H9 (cell line): ENCODE measurements at regions not wholly inside any gene's neighbourhood (a gene's known extent, or its start where the extent isn't known, plus 50 kb on each side); places are given as distances from the start of the nearest gene placed in this dataset.

ENCODE experiments used
- DNase-seq: peaks from one replicate; pipeline ENCODE4 v3.0.0-alpha.2; 2017
- H2AFZ ChIP-seq: one replicate; pipeline ENCODE4 v1.6.1; 2013; ENCODE audit warnings: mild to moderate bottlenecking, low read length, control low read depth, moderate library complexity
- H2AK5ac ChIP-seq: 2 replicates; pipeline ENCODE4 v1.6.1; 2013; ENCODE audit warnings: low read length, control low read depth, mixed read lengths; ENCODE audit not compliant: insufficient read length
- H2BK120ac ChIP-seq: one replicate; pipeline ENCODE4 v1.6.1; 2013; ENCODE audit warnings: low read depth, mild to moderate bottlenecking, low read length, control low read depth, inconsistent platforms; ENCODE audit not compliant: poor library complexity, severe bottlenecking
- H2BK12ac ChIP-seq: 2 replicates; pipeline ENCODE4 v1.6.1; 2013; ENCODE audit warnings: low read length, control low read depth, mixed read lengths, low read depth; ENCODE audit not compliant: insufficient read length
- H2BK15ac ChIP-seq: 2 replicates; pipeline ENCODE4 v1.6.1; 2013; ENCODE audit warnings: low read depth, low read length, control low read depth
- H2BK20ac ChIP-seq: one replicate; pipeline ENCODE4 v1.6.1; 2013; ENCODE audit warnings: low read depth, mild to moderate bottlenecking, low read length, control low read depth, inconsistent platforms; ENCODE audit not compliant: poor library complexity, severe bottlenecking
- H2BK5ac ChIP-seq: 2 replicates; pipeline ENCODE4 v1.6.1; 2013; ENCODE audit warnings: low read length, control low read depth, mixed read lengths; ENCODE audit not compliant: insufficient read length
- H3K14ac ChIP-seq: 2 replicates; pipeline ENCODE4 v1.6.1; 2013; ENCODE audit warnings: low read length, control low read depth; ENCODE audit not compliant: insufficient read depth
- H3K18ac ChIP-seq: 2 replicates; pipeline ENCODE4 v1.6.1; 2013; ENCODE audit warnings: low read depth, mild to moderate bottlenecking, mixed read lengths, low read length, control low read depth; ENCODE audit not compliant: insufficient read length
- H3K23ac ChIP-seq: 2 replicates; pipeline ENCODE4 v1.6.1; 2013; ENCODE audit warnings: low read length, control low read depth, mixed read lengths, low read depth; ENCODE audit not compliant: insufficient read length
- H3K23me2 ChIP-seq: 2 replicates; pipeline ENCODE4 v1.6.1; 2013; ENCODE audit warnings: low read depth, mild to moderate bottlenecking, mixed read lengths, low read length, control low read depth; ENCODE audit not compliant: insufficient read length, poor library complexity, severe bottlenecking
- H3K27ac ChIP-seq: 2 replicates; pipeline ENCODE4 v1.5.1; 2013; ENCODE audit warnings: low read length, control low read depth, mixed read lengths, low read depth; ENCODE audit not compliant: insufficient read length
- H3K27me3 ChIP-seq: 2 replicates; pipeline ENCODE4 v1.6.1; 2013; ENCODE audit warnings: low read length, control low read depth, inconsistent platforms; ENCODE audit not compliant: insufficient read depth
- H3K4ac ChIP-seq: 2 replicates; pipeline ENCODE4 v1.6.1; 2013; ENCODE audit warnings: low read depth, mild to moderate bottlenecking, control low read depth, inconsistent platforms, low read length, moderate library complexity
- H3K4me1 ChIP-seq: 2 replicates; pipeline ENCODE4 v1.6.1; 2013; ENCODE audit warnings: low read length, control low read depth, inconsistent platforms; ENCODE audit not compliant: insufficient read depth
- H3K4me2 ChIP-seq: 2 replicates; pipeline ENCODE4 v1.6.1; 2013; ENCODE audit warnings: low read length, control low read depth, mixed read lengths; ENCODE audit not compliant: insufficient read length, insufficient read depth
- H3K56ac ChIP-seq: 2 replicates; pipeline ENCODE4 v1.6.1; 2013; ENCODE audit warnings: low read depth, mild to moderate bottlenecking, mixed read lengths, low read length, control low read depth; ENCODE audit not compliant: insufficient read length
- H3K79me1 ChIP-seq: 2 replicates; pipeline ENCODE4 v1.6.1; 2013; ENCODE audit warnings: low read depth, mild to moderate bottlenecking, moderate library complexity, low read length, control low read depth, inconsistent platforms; ENCODE audit not compliant: insufficient read depth, poor library complexity, severe bottlenecking
- H3K79me2 ChIP-seq: 2 replicates; pipeline ENCODE4 v1.6.1; 2013; ENCODE audit warnings: low read length, control low read depth, inconsistent platforms; ENCODE audit not compliant: insufficient read depth
- H3K9ac ChIP-seq: 2 replicates; pipeline ENCODE4 v1.6.1; 2013; ENCODE audit warnings: low read length, control low read depth, mixed read lengths; ENCODE audit not compliant: insufficient read length; ENCODE audit errors: extremely low read depth
- H3K9me3 ChIP-seq: one replicate; pipeline ENCODE4 v1.6.1; 2013; ENCODE audit warnings: low read depth, low read length, inconsistent platforms; ENCODE audit not compliant: control insufficient read depth
- H3T11ph ChIP-seq: one replicate; pipeline ENCODE4 v1.6.1; 2013; ENCODE audit warnings: mild to moderate bottlenecking, low read length, control low read depth, inconsistent platforms
- H4K20me1 ChIP-seq: one replicate; pipeline ENCODE4 v1.6.1; 2013; ENCODE audit not compliant: control insufficient read depth, insufficient read length, insufficient read depth
- H4K5ac ChIP-seq: 2 replicates; pipeline ENCODE4 v1.6.1; 2013; ENCODE audit warnings: low read depth, mild to moderate bottlenecking, mixed read lengths, low read length, control low read depth; ENCODE audit not compliant: insufficient read length
- H4K8ac ChIP-seq: replicated peaks from 2 replicates; pipeline ENCODE4 v1.6.1; 2013; ENCODE audit warnings: low read length, control low read depth, mixed read lengths, low read depth; ENCODE audit not compliant: insufficient read length
- H4K91ac ChIP-seq: 2 replicates; pipeline ENCODE4 v1.6.1; 2013; ENCODE audit warnings: low read depth, mild to moderate bottlenecking, moderate library complexity, mixed read lengths, low read length, control low read depth; ENCODE audit not compliant: insufficient read length
- H3K27ac Mint-ChIP-seq, 3 experiments: 2 replicates in 2 of 3; 3 replicates in 1 of 3; pipeline ENCODE4 v1.8.0; 2020 to 2021; ENCODE audit warnings: mixed read lengths in 3 of 3, mild to moderate bottlenecking in 1 of 3, moderate library complexity in 1 of 3
- H3K27me3 Mint-ChIP-seq: 2 replicates; pipeline ENCODE4 v1.8.0; 2021; ENCODE audit warnings: low read depth, mild to moderate bottlenecking, moderate library complexity, mixed read lengths
- H3K36me3 Mint-ChIP-seq, 3 experiments: 2 replicates in 2 of 3; 3 replicates in 1 of 3; pipeline ENCODE4 v1.8.0; 2020 to 2021; ENCODE audit warnings: low read depth in 3 of 3, mixed read lengths in 3 of 3; ENCODE audit not compliant: insufficient read depth in 1 of 3
- H3K4me1 Mint-ChIP-seq, 2 experiments: 2 replicates each; pipeline ENCODE4 v1.8.0; 2020; ENCODE audit warnings: mixed read lengths in 2 of 2
- H3K4me3 Mint-ChIP-seq, 2 experiments: 2 replicates in 1 of 2; 3 replicates in 1 of 2; pipeline ENCODE4 v1.8.0; 2020 to 2021; ENCODE audit warnings: mild to moderate bottlenecking in 2 of 2, mixed read lengths in 2 of 2, moderate library complexity in 1 of 2
- H3K9me3 Mint-ChIP-seq, 2 experiments: 2 replicates in 1 of 2; 3 replicates in 1 of 2; pipeline ENCODE4 v1.8.0; 2020; ENCODE audit warnings: mild to moderate bottlenecking in 2 of 2, mixed read lengths in 2 of 2, moderate library complexity in 1 of 2
- WGBS: extraction: QIAGEN DNeasy Blood & Tissue Kit; methylation state at CpG from one replicate; pipeline ENCODE4 v1.1.7; 2013; ENCODE audit warnings: missing lambda C conversion rate, low lambda C conversion rate, mixed read lengths; ENCODE audit not compliant: insufficient read length; ENCODE audit errors: extremely low coverage; 5-methylcytosine and 5-hydroxymethylcytosine counted together
- TF ChIP-seq, protein P1 (sequence below): fragments of 200-600 bp; sonication (generic); conservative IDR thresholded peaks from 3 replicates; pipeline ENCODE4 v1.8.0; 2021; ENCODE audit warnings: antibody characterized with exemption, mild to moderate bottlenecking

DNA sequence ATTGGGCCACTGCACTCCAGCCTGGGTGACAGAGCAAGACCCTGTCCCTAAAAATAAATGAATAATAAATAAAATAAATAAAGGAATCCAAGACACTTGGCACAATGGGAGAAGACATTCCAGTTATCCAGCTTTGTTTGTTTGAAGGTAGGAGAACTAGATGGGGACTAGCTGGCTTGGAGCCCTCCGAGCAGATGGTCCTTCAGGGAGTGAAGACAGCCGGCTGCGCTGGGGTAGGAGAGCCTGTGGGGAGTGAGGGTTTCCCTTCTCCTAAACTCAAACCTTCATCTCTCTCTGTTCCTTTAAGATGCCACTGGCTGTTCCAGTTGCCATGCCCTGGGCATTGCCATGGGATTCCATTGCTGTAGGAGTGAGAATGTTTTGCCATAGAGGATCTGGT, 120.6 kb downstream of the NAV1 start:
- H3K56ac ChIP-seq = no peak overlapping the region
- H3K4ac ChIP-seq = no peak overlapping the region
- H3K14ac ChIP-seq = no peak overlapping the region
- no peak overlapping the region for H2BK120ac ChIP-seq
- H4K20me1 ChIP-seq = no peaks in the 10 kb centered on the region
- H3K4me1 ChIP-seq = peaks cover 2% of the 10 kb centered on the region; the same call in 1 of the 2 replicates
- H3K4me2 ChIP-seq = no peak overlapping the region
- H3K27me3 ChIP-seq = no peaks in the 10 kb centered on the region
- no peak overlapping the region for H2AFZ ChIP-seq
- H3K79me2 ChIP-seq = no peaks in the 10 kb centered on the region; the same call in 1 of the 2 replicates
- Mint-ChIP-seq H3K4me1 (peaks cover 14 to 21% of the 10 kb centered on the region in 2 experiments), H3K27me3 (no peaks in the 10 kb centered on the region; the same call in 1 of the 2 replicates), H3K27ac (no peak overlapping the region), H3K9me3 (no peaks in the 10 kb centered on the region), H3K4me3 (no peak overlapping the region), H3K36me3 (0 out of 7 replicates have a peak, but pooled peaks cover 0 to 1% (median 0%) of the 10 kb centered on the region in 3 experiments)
- no peak overlapping the region for H2BK15ac ChIP-seq
- H4K8ac ChIP-seq = no peak overlapping the region
- no peak for DNase-seq
- H3K27ac ChIP-seq = no peak overlapping the region
- no peak overlapping the region for H2BK5ac ChIP-seq
- H3T11ph ChIP-seq = no peak overlapping the region
- no peak overlapping the region for H4K91ac ChIP-seq
- no peak overlapping the region for H3K18ac ChIP-seq
- no peak overlapping the region for H2AK5ac ChIP-seq
- WGBS = no CpG with 5 or more reads among the region's 3 CpGs
- H3K9me3 ChIP-seq = no peaks in the 10 kb centered on the region
- H2BK12ac ChIP-seq = no peak overlapping the region
- H3K9ac ChIP-seq = no peak overlapping the region
- H4K5ac ChIP-seq = no peak overlapping the region
- H3K23me2 ChIP-seq = no peaks in the 10 kb centered on the region
- TF ChIP-seq, protein P1, sequence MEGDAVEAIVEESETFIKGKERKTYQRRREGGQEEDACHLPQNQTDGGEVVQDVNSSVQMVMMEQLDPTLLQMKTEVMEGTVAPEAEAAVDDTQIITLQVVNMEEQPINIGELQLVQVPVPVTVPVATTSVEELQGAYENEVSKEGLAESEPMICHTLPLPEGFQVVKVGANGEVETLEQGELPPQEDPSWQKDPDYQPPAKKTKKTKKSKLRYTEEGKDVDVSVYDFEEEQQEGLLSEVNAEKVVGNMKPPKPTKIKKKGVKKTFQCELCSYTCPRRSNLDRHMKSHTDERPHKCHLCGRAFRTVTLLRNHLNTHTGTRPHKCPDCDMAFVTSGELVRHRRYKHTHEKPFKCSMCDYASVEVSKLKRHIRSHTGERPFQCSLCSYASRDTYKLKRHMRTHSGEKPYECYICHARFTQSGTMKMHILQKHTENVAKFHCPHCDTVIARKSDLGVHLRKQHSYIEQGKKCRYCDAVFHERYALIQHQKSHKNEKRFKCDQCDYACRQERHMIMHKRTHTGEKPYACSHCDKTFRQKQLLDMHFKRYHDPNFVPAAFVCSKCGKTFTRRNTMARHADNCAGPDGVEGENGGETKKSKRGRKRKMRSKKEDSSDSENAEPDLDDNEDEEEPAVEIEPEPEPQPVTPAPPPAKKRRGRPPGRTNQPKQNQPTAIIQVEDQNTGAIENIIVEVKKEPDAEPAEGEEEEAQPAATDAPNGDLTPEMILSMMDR = no peak
- H2BK20ac ChIP-seq = no peak overlapping the region
- H3K23ac ChIP-seq = no peak overlapping the region
- no peaks in the 10 kb centered on the region for H3K79me1 ChIP-seq
